ENCODE measurements at regions not wholly inside any gene's neighbourhood (a gene's known extent, or its start where the extent isn't known, plus 50 kb on each side); places are given as distances from the start of the nearest gene placed in this dataset.

DNA sequence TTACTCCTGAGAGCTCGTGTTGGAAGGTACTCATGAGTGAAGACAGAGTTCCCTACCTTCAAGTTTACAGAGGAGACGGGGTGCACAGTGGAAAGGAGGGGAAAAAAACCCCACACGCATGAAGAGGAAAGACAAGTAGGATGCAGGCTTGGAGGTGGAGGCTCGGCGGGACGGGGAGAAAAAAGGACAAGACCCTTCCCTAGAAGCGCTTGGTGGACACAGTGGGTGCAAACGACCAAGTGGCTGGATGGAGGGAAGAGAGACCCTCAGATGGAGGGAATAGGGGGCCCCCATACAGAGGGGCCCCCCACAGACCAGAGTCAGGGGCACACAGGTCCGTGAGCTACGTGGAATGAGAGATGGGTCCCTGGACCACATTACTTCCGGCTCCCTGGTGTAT lies 380.1 kb downstream of the SHANK2 start:
- no peak overlapping the region for H3K9ac ChIP-seq
- H3K4me1 ChIP-seq, result peaks cover 48% of the 10 kb centered on the region
- TF ChIP-seq Cebpa-rat (IDR thresholded peaks at IDR 0.05), result no peak
- H3K36me3 ChIP-seq, result no peaks in the 10 kb centered on the region
- H3K9me3 ChIP-seq, result no peaks in the 10 kb centered on the region
- H3K27ac ChIP-seq, result no peak overlapping the region
- H3K4me2 ChIP-seq, result peak overlapping the region; percentile 31
- H3K27me3 ChIP-seq, result no peaks in the 10 kb centered on the region
- H4K20me1 ChIP-seq, result no peaks in the 10 kb centered on the region
- H3K4me3 ChIP-seq, result no peak overlapping the region

DNA sequence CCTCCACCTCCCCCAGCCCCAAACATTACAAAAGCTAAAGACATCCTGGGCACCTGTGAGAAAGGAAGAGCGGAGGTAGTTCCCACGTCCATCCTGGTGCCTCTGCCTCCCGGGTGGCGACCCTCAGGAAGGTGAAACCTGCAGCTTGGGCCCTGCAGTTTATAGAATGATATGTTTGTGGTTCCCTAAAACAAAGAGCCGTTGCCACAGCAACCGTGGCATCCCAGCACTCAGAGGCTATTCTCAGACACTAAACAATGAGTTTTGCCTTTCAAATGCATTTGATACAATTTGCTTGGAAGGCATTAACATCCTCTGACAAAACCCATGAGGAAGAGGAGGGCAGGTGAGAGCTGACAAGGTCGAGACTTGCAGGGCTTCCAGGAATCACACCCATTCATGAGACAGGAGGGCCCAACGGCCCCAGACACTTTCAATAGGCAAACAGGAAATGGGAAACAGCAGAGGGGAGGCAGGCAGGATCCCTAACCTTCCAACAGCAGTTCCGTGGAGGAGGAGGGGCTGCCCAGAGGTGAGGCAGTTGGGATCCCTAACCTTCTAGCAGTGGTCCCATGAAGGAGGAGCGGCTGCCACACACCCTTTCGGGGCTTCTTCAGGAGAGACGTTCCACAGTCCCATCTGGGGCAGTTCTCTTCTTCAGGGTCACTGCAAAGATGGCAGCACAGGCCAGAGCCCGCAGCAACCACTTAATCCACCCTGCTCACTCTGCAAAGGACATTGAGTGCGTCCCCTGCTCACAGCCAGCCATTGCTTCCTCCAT lies 379.2 kb downstream of the SHANK2 start:
- Histone ChIP-seq H3K4me3 (no peak overlapping the region), H3K27ac (no peak overlapping the region), H3K9me3 (no peaks in the 10 kb centered on the region), H3K36me3 (no peaks in the 10 kb centered on the region), H4K20me1 (no peaks in the 10 kb centered on the region), H3K27me3 (no peaks in the 10 kb centered on the region), H3K4me1 (peaks cover 53% of the 10 kb centered on the region), H3K9ac (no peak overlapping the region), H3K4me2 (peak overlapping the region; percentile 31)
- TF ChIP-seq Cebpa-rat (IDR thresholded peaks at IDR 0.05), result no peak

GRCh38 chr11:70873736-70874412 lies 378.5 kb downstream of the SHANK2 start:
- no peaks in the 10 kb centered on the region for H4K20me1 ChIP-seq
- H3K27ac ChIP-seq, result no peak overlapping the region
- H3K27me3 ChIP-seq, result no peaks in the 10 kb centered on the region
- no peak overlapping the region for H3K9ac ChIP-seq
- H3K4me3 ChIP-seq, result no peak overlapping the region
- H3K4me1 ChIP-seq, result peaks cover 53% of the 10 kb centered on the region
- H3K36me3 ChIP-seq, result no peaks in the 10 kb centered on the region
- no peak overlapping the region for H3K4me2 ChIP-seq
- H3K9me3 ChIP-seq, result no peaks in the 10 kb centered on the region
- no peak for TF ChIP-seq Cebpa-rat (IDR thresholded peaks at IDR 0.05)

GRCh38 chr11:70876685-70877084 lies 375.7 kb downstream of the SHANK2 start:
- no peaks in the 10 kb centered on the region for H3K36me3 ChIP-seq
- H3K4me3 ChIP-seq, result no peak overlapping the region
- H3K4me1 ChIP-seq, result peaks cover 49% of the 10 kb centered on the region
- H3K27me3 ChIP-seq, result no peaks in the 10 kb centered on the region
- TF ChIP-seq Cebpa-rat (IDR thresholded peaks at IDR 0.05), result no peak
- no peak overlapping the region for H3K9ac ChIP-seq
- 0 out of 2 replicates have a peak overlapping the region, but pooled peaks have one; percentile 3 for H3K27ac ChIP-seq
- H3K4me2 ChIP-seq, result peak overlapping the region; percentile 83
- H4K20me1 ChIP-seq, result no peaks in the 10 kb centered on the region
- no peaks in the 10 kb centered on the region for H3K9me3 ChIP-seq

GRCh38 chr11:70877151-70877550 lies 375.2 kb downstream of the SHANK2 start:
- TF ChIP-seq Cebpa-rat (IDR thresholded peaks at IDR 0.05), result no peak
- no peaks in the 10 kb centered on the region for H4K20me1 ChIP-seq
- no peaks in the 10 kb centered on the region for H3K36me3 ChIP-seq
- peak overlapping the region; percentile 83 for H3K4me2 ChIP-seq
- peaks cover 44% of the 10 kb centered on the region for H3K4me1 ChIP-seq
- H3K9ac ChIP-seq, result no peak overlapping the region
- H3K4me3 ChIP-seq, result no peak overlapping the region
- H3K27me3 ChIP-seq, result no peaks in the 10 kb centered on the region
- H3K27ac ChIP-seq, result 0 out of 2 replicates have a peak overlapping the region, but pooled peaks have one; percentile 3
- no peaks in the 10 kb centered on the region for H3K9me3 ChIP-seq

GRCh38 chr11:70878366-70878765 lies 374.0 kb downstream of the SHANK2 start:
- Histone ChIP-seq H3K9me3 (no peaks in the 10 kb centered on the region), H3K9ac (no peak overlapping the region), H3K27ac (no peak overlapping the region), H3K4me3 (no peak overlapping the region), H3K27me3 (no peaks in the 10 kb centered on the region), H3K4me1 (peaks cover 42% of the 10 kb centered on the region), H4K20me1 (no peaks in the 10 kb centered on the region), H3K36me3 (no peaks in the 10 kb centered on the region), H3K4me2 (no peak overlapping the region)
- TF ChIP-seq Cebpa-rat (IDR thresholded peaks at IDR 0.05), result no peak

- H3K9ac ChIP-seq, result no peak overlapping the region
These were observed 372.6 kb downstream of the SHANK2 start for GRCh38 chr11:70879601-70880285.

GRCh38 chr11:70880416-70880815 lies 372.0 kb downstream of the SHANK2 start:
- Histone ChIP-seq H3K9ac (no peak overlapping the region), H4K20me1 (no peaks in the 10 kb centered on the region), H3K4me2 (no peak overlapping the region), H3K27ac (no peak overlapping the region), H3K27me3 (no peaks in the 10 kb centered on the region), H3K9me3 (no peaks in the 10 kb centered on the region), H3K4me3 (no peak overlapping the region), H3K4me1 (peaks cover 34% of the 10 kb centered on the region), H3K36me3 (no peaks in the 10 kb centered on the region)
- TF ChIP-seq Cebpa-rat (IDR thresholded peaks at IDR 0.05), result no peak

More at GRCh38 chr11:70879601-70880285, 372.6 kb downstream of the SHANK2 start:
- Histone ChIP-seq H3K27me3 (no peaks in the 10 kb centered on the region), H3K4me2 (no peak overlapping the region), H4K20me1 (no peaks in the 10 kb centered on the region), H3K4me1 (peaks cover 41% of the 10 kb centered on the region), H3K9me3 (no peaks in the 10 kb centered on the region), H3K4me3 (no peak overlapping the region), H3K27ac (no peak overlapping the region), H3K36me3 (no peaks in the 10 kb centered on the region)
- no peak for TF ChIP-seq Cebpa-rat (IDR thresholded peaks at IDR 0.05)

DNA sequence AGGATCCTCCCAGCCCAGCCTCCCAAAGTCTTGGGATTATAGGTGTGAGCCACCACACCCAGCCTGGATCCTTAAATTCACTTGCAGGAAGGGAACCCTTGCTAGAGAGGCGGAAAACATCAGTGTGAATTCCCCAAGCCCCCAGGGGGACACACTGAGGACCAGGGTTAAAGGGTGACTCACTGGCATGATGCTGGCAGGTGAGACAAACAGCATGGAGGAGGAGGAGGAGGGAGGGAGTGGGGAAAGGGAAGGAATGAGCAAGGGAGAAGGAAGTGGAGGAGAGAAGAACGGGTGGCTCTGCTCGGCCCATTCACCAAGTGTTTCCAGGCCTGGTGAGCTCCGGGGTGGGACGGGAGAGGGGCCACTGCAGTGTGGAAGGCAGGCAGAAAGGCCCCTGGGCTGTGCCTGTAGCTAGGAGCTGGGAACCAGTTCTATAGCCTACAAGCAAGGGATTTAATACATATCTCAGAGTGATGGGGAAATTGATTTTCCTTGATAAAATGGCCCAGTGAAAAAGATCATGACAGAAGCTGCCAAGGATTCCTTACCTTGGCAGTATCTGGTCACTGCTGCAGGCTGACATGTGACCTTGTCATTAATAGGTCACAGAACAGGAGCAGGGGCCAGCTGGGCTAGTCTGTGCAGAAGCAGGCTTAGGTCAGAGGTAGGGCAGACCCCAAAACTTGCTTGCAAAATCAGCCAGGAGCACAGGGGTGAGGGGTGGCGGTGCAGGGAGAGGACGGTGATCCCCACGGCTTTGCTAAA lies 370.2 kb downstream of the SHANK2 start:
- H3K36me3 ChIP-seq, result no peaks in the 10 kb centered on the region
- H3K27ac ChIP-seq, result no peak overlapping the region
- H3K27me3 ChIP-seq, result no peaks in the 10 kb centered on the region
- no peaks in the 10 kb centered on the region for H3K9me3 ChIP-seq
- no peak overlapping the region for H3K4me3 ChIP-seq
- H3K4me2 ChIP-seq, result peak overlapping the region; percentile 45
- no peak for TF ChIP-seq Cebpa-rat (IDR thresholded peaks at IDR 0.05)
- H3K9ac ChIP-seq, result no peak overlapping the region
- peaks cover 17% of the 10 kb centered on the region for H3K4me1 ChIP-seq
- H4K20me1 ChIP-seq, result no peaks in the 10 kb centered on the region

All from BLaER1 (cell line).